ENCODE measurements at regions not wholly inside any gene's neighbourhood (a gene's known extent, or its start where the extent isn't known, plus 50 kb on each side); places are given as distances from the start of the nearest gene placed in this dataset.

DNA sequence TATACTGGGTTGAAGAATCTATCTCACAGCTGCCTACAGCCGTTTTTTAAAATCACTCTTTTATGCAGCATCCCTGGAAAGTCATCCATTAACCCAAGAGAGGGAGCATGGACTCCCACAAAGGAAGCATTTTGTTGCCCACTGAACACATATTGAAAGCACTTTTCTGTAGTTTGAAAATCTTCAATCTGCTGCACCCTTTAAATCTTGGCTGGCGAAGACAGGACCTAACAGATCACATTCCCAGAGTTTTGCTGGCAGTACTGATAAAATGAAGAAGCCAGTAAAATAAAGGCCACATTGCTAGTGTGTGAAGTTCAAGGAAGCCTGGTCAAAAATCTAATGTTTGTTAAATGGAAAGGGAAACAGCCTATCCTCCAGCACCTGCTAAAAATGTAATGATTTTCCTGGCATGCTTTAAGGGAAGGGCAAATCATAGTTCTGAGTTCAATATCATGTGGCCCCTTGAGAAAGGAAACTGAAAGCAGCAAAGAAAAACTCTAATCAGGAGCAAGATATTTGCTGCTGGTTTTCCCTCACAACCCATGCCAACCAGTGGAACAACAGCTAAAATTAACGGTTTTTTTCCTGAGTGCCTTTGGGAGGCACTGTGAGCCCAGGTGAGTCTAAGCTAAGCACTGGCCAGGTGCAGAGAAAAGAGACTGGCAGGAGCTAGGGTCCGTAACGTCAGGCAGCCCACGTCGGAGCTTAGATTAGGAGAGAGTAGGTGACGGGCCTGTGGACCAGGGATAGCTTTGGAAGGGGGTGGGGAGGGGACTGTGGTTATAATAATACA lies 97.9 kb upstream of the PALS2 start:
- POLR2A ChIA-PET: no interaction called here
- no peak overlapping the region for H3K4me3 ChIP-seq (ENCODE audit: low read depth in 2 of 2, low read length in 1 of 2)
- TF ChIP-seq NRF1 (IDR thresholded peaks at IDR 0.05; ENCODE audit: low read depth, low read length) (no peak), MXI1 (IDR thresholded peaks at IDR 0.05; ENCODE audit: low read depth, low read length) (no peak), TEAD4 (IDR thresholded peaks at IDR 0.05; ENCODE audit: borderline replicate concordance, insufficient read depth) (no peak), ELF1 (IDR thresholded peaks at IDR 0.05) (no peak), SMC3 (IDR thresholded peaks at IDR 0.05; ENCODE audit: low read depth, low read length) (no peak), EZH2phosphoT487 (IDR thresholded peaks at IDR 0.05; ENCODE audit: borderline replicate concordance, low read depth) (no peak), POLR2AphosphoS5 (IDR thresholded peaks at IDR 0.05; ENCODE audit: low read depth, low read length) (no peak)
- TF ChIP-seq, protein P1, sequence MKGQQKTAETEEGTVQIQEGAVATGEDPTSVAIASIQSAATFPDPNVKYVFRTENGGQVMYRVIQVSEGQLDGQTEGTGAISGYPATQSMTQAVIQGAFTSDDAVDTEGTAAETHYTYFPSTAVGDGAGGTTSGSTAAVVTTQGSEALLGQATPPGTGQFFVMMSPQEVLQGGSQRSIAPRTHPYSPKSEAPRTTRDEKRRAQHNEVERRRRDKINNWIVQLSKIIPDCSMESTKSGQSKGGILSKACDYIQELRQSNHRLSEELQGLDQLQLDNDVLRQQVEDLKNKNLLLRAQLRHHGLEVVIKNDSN (IDR thresholded peaks at IDR 0.05; ENCODE audit: borderline replicate concordance, low read depth): no peak
- TF ChIP-seq, protein P2, sequence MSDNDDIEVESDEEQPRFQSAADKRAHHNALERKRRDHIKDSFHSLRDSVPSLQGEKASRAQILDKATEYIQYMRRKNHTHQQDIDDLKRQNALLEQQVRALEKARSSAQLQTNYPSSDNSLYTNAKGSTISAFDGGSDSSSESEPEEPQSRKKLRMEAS (IDR thresholded peaks at IDR 0.05; ENCODE audit: low read depth): no peak

DNA sequence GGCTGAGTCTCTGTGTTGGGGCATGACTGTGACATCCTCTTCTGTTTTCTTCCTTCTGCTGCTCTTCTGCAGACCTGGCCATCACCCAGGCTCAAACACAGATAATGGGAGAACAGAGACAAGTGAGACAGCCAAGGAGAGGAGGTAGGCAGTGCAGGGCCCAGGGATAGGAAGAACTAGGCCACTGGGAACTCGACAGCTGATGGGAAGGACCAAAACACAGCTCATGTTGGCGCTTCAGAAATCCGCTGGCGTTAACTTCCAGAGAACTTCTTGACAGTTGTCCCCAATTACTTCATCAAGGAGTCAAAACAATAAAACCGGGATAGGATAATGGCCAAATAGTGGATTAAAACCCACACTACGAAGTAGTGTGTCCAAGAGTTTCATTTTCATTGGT lies 97.0 kb upstream of the PALS2 start:
- TF ChIP-seq RFX5 (IDR thresholded peaks at IDR 0.05; ENCODE audit: low read length) (no peak), GATA2 (CRISPR knock-in tag; IDR thresholded peaks at IDR 0.05) (no peak), EZH2phosphoT487 (IDR thresholded peaks at IDR 0.05; ENCODE audit: borderline replicate concordance, low read depth) (no peak), YY1 (IDR thresholded peaks at IDR 0.05; ENCODE audit: low read depth) (no peak), RXRA (IDR thresholded peaks at IDR 0.05; ENCODE audit: borderline replicate concordance, low read depth) (no peak), SIN3A (IDR thresholded peaks at IDR 0.05; ENCODE audit: borderline replicate concordance, low read depth, low read length) (no peak), JUND (IDR thresholded peaks at IDR 0.05) (no peak), CTCF (IDR thresholded peaks at IDR 0.05) (no peak)
- TF ChIP-seq, protein P2 (IDR thresholded peaks at IDR 0.05; ENCODE audit: low read depth): no peak
- H3K9me3 ChIP-seq: no peaks in the 10 kb centered on the region
- no peak overlapping the region for H3K9ac ChIP-seq
- H3K36me3 ChIP-seq (replicated peaks in 1 of 2; ENCODE audit: control insufficient read depth in 1 of 2, insufficient read depth in 2 of 2, low read length in 1 of 2): no peaks in the 10 kb centered on the region
- no peak overlapping the region for H3K4me3 ChIP-seq (ENCODE audit: low read depth in 2 of 2, low read length in 1 of 2)
- ChIA-PET CTCF (interaction anchor here (1.1 kb wide), 1 partner anchor 288 kb away, joined by 3 read pairs; no protein-coding TSS in a partner anchor), POLR2A (no interaction called here)
- 88% methylated on average over 6 of the region's 6 CpGs for WGBS (ENCODE audit: low lambda C conversion rate)
- H3K4me1 ChIP-seq (ENCODE audit: control insufficient read depth in 1 of 2, insufficient read depth in 2 of 2, low read depth in 1 of 2, low read length in 1 of 2): peaks cover 0 to 15% of the 10 kb centered on the region in 2 experiments; a peak in 1 of 4 replicates
- H3K27me3 ChIP-seq (ENCODE audit: insufficient read depth): no peaks in the 10 kb centered on the region
- H3K79me2 ChIP-seq (ENCODE audit: insufficient read depth): no peaks in the 10 kb centered on the region
- peaks cover 5% of the 10 kb centered on the region for H3F3A ChIP-seq (replicated peaks; ENCODE audit: insufficient read depth)
- H4K20me1 ChIP-seq (ENCODE audit: insufficient read depth): no peaks in the 10 kb centered on the region
- no peak overlapping the region for H3K4me2 ChIP-seq
- no peak overlapping the region for H2AFZ ChIP-seq (ENCODE audit: low read depth)
- H3K9me2 ChIP-seq: no peaks in the 10 kb centered on the region
- DNase-seq: no peak
- H3K27ac ChIP-seq (ENCODE audit: low read depth in 2 of 2, low read length in 1 of 2): no peak overlapping the region

More for the DNA sequence above, 97.9 kb upstream of the PALS2 start:
- Histone ChIP-seq H3K27ac (ENCODE audit: low read depth in 2 of 2, low read length in 1 of 2) (no peak overlapping the region), H3K9ac (no peak overlapping the region), H4K20me1 (ENCODE audit: insufficient read depth) (no peaks in the 10 kb centered on the region), H3K4me1 (ENCODE audit: control insufficient read depth in 1 of 2, insufficient read depth in 2 of 2, low read depth in 1 of 2, low read length in 1 of 2) (peaks cover 0 to 15% of the 10 kb centered on the region in 2 experiments; a peak in 1 of 4 replicates), H3F3A (replicated peaks; ENCODE audit: insufficient read depth) (peaks cover 5% of the 10 kb centered on the region), H3K4me2 (no peak overlapping the region), H3K9me2 (no peaks in the 10 kb centered on the region), H3K9me3 (no peaks in the 10 kb centered on the region), H3K36me3 (replicated peaks in 1 of 2; ENCODE audit: control insufficient read depth in 1 of 2, insufficient read depth in 2 of 2, low read length in 1 of 2) (no peaks in the 10 kb centered on the region), H3K79me2 (ENCODE audit: insufficient read depth) (no peaks in the 10 kb centered on the region), H2AFZ (ENCODE audit: low read depth) (no peak overlapping the region), H3K27me3 (ENCODE audit: insufficient read depth) (no peaks in the 10 kb centered on the region)
- WGBS (ENCODE audit: low lambda C conversion rate): 70% methylated on average over 8 of the region's 8 CpGs
- CTCF ChIA-PET: interaction anchor here (1.1 kb wide), 1 partner anchor 289 kb away, joined by 3 read pairs; no protein-coding TSS in a partner anchor
- DNase-seq: no peak

Measured in SK-N-SH (cell line).